K562 (cell line): ENCODE measurements at regions not wholly inside any gene's neighbourhood (a gene's known extent, or its start where the extent isn't known, plus 50 kb on each side); places are given as distances from the start of the nearest gene placed in this dataset.

Experiments
- ATAC-seq: fragments of 200-7000 bp; cut with Tn5 transposase; 3 replicates; pipeline ENCODE4 v1.9.1; 2020; ENCODE audit warnings: moderate library complexity
- BruUV-seq: library from RNA; stranded (reverse); fragments of 400-500 nt; replicated peaks from 2 replicates; lab custom pipeline; 2021; lab: Mats Ljungman, UMichigan
- CTCF ChIA-PET: fragments of 300-600 bp; formaldehyde crosslinking; extraction: SDS; loops from one replicate; lab custom pipeline; 2021; ENCODE audit warnings: low intra/inter-chr PET ratio; lab: Yijun Ruan, JAX
- POLR2A ChIA-PET: fragments of 300-600, 350-650 bp; sonication (Branson Sonifier 250); formaldehyde crosslinking; extraction: SDS; loops from one replicate; lab custom pipeline; 2021; ENCODE audit warnings: antibody characterized with exemption, inconsistent platforms; lab: Yijun Ruan, JAX
- DNase-seq, 4 experiments: peaks; one replicate each; pipeline versions ENCODE4 v3.0.0 to v3.0.0-alpha.2; 2011 to 2018; ENCODE audit warnings: low spot score in 3 of 4, mixed read lengths in 3 of 4; ENCODE audit errors: extremely low read depth in 1 of 4
- FAIRE-seq: peaks from 2 replicates; lab custom pipeline; 2011; peaks lifted over from hg19 to GRCh38; lab: Jason Lieb, UNC
- H2AFZ ChIP-seq: 2 replicates; pipeline ENCODE4 v1.6.0; 2011; ENCODE audit warnings: low read depth, low read length, control low read depth, inconsistent platforms
- H3K27ac ChIP-seq: fragments of 200-600 bp; 3 replicates; pipeline ENCODE4 v1.8.0; 2011; ENCODE audit warnings: low read depth, mild to moderate bottlenecking, control low read depth, inconsistent platforms, low read length, moderate library complexity, mixed read lengths; ENCODE audit errors: extremely low read depth
- H3K27me3 ChIP-seq, 2 experiments: fragments of 300-600 bp in 1 of 2; 2 replicates in 1 of 2; 3 replicates in 1 of 2; pipeline versions ENCODE4 v1.6.0 to v1.8.0; 2011; ENCODE audit warnings: inconsistent platforms in 2 of 2, low read length in 2 of 2, mild to moderate bottlenecking in 1 of 2, mixed read lengths in 1 of 2, moderate library complexity in 1 of 2; ENCODE audit not compliant: control insufficient read depth in 2 of 2, insufficient read depth in 2 of 2
- H3K36me3 ChIP-seq: fragments of 300-600 bp; 3 replicates; pipeline ENCODE4 v1.8.0; 2011; ENCODE audit warnings: mild to moderate bottlenecking, low read length, inconsistent platforms; ENCODE audit not compliant: control insufficient read depth, insufficient read depth
- H3K4me1 ChIP-seq, 2 experiments: fragments of 200-600 bp in 1 of 2; replicated peaks in 1 of 2; 2 replicates in 1 of 2; 3 replicates in 1 of 2; pipeline versions ENCODE4 v1.5.1 to v1.8.0; 2011; ENCODE audit warnings: inconsistent platforms in 2 of 2, low read length in 2 of 2, mild to moderate bottlenecking in 1 of 2, mixed read lengths in 1 of 2, moderate library complexity in 1 of 2; ENCODE audit not compliant: control insufficient read depth in 2 of 2, insufficient read depth in 2 of 2
- H3K4me2 ChIP-seq: 2 replicates; pipeline ENCODE4 v1.6.1; 2011; ENCODE audit warnings: low read length, control low read depth, inconsistent platforms, mixed read lengths; ENCODE audit not compliant: insufficient read depth
- H3K4me3 ChIP-seq: fragments of 200-600 bp; sonication (generic), shearing (Covaris generic); 2 replicates; pipeline ENCODE4 v1.5.1; 2016; ENCODE audit warnings: control low read depth, inconsistent platforms
- H3K79me2 ChIP-seq: fragments of 200-600 bp; 3 replicates; pipeline ENCODE4 v1.8.0; 2011; ENCODE audit warnings: low read length, inconsistent platforms; ENCODE audit not compliant: control insufficient read depth, insufficient read depth
- H3K9ac ChIP-seq, 2 experiments: 2 replicates each; pipeline versions ENCODE4 v1.6.0 to v1.6.1; 2011; ENCODE audit warnings: low read depth in 2 of 2, low read length in 2 of 2, control low read depth in 1 of 2, inconsistent platforms in 1 of 2, mild to moderate bottlenecking in 1 of 2, mixed read lengths in 1 of 2; ENCODE audit not compliant: insufficient read depth in 1 of 2
- H3K9me1 ChIP-seq: one replicate; pipeline ENCODE4 v1.6.0; 2011; ENCODE audit warnings: inconsistent platforms, mild to moderate bottlenecking, low read length, moderate library complexity; ENCODE audit not compliant: control insufficient read depth, insufficient read depth
- H3K9me3 ChIP-seq: replicated peaks from 2 replicates; pipeline ENCODE4 v1.5.1; 2011; ENCODE audit warnings: low read depth, low read length, inconsistent platforms; ENCODE audit not compliant: control insufficient read depth, insufficient read depth
- H4K20me1 ChIP-seq: replicated peaks from 2 replicates; pipeline ENCODE4 v1.6.1; 2011; ENCODE audit warnings: low read length, inconsistent platforms, mixed read lengths; ENCODE audit not compliant: control insufficient read depth, insufficient read depth
- CEBPB ChIP-seq: fragments of 450-650 bp; IDR thresholded peaks from 2 replicates; pipeline ENCODE4 v1.6.1; 2016; ENCODE audit warnings: missing genetic modification characterization, missing compliant biosample characterization
- E4F1 ChIP-seq: fragments of 250-450 bp; sonication (Bioruptor Pico); IDR thresholded peaks from 2 replicates; pipeline ENCODE4 v1.5.0; 2021; ENCODE audit warnings: mild to moderate bottlenecking, borderline replicate concordance
- FOXO4 ChIP-seq: fragments of 450-650 bp; formaldehyde crosslinking; IDR thresholded peaks from 2 replicates; pipeline ENCODE4 v1.4.0; 2020; ENCODE audit warnings: mild to moderate bottlenecking, moderate library complexity
- GTF2F1 ChIP-seq: IDR thresholded peaks from 2 replicates; pipeline ENCODE4 v1.6.1; 2011; ENCODE audit warnings: low read depth, low read length, improper control_type of control experiment
- MCM7 ChIP-seq, 2 experiments: fragments of 450-650 bp; IDR thresholded peaks; 2 replicates each; pipeline ENCODE4 v1.6.1; 2016 to 2018
- MXD1 ChIP-seq: fragments of 250-450 bp; sonication (Bioruptor Pico); IDR thresholded peaks from 2 replicates; pipeline ENCODE4 v1.8.0; 2021; ENCODE audit warnings: borderline replicate concordance, mild to moderate bottlenecking, moderate library complexity; ENCODE audit not compliant: poor library complexity, severe bottlenecking
- PBX2 ChIP-seq, 2 experiments: IDR thresholded peaks in 1 of 2; conservative IDR thresholded peaks in 1 of 2; 2 replicates each; pipeline ENCODE4 v1.6.1; 2016; ENCODE audit warnings: low read depth in 2 of 2, mild to moderate bottlenecking in 1 of 2, missing compliant biosample characterization in 1 of 2, missing genetic modification characterization in 1 of 2, moderate library complexity in 1 of 2
- PRPF4 ChIP-seq: fragments of 200-400 bp; formaldehyde crosslinking; IDR thresholded peaks from one replicate; pipeline ENCODE4 v1.6.1; 2017; ENCODE audit warnings: low read length, low read depth, mild to moderate bottlenecking; ENCODE audit not compliant: insufficient read depth, poor library complexity, severe bottlenecking
- PTTG1 ChIP-seq: fragments of 450-650 bp; IDR thresholded peaks from 2 replicates; pipeline ENCODE4 v1.6.1; 2016; ENCODE audit warnings: low read depth, mild to moderate bottlenecking, missing genetic modification characterization, missing compliant biosample characterization
- RBBP5 ChIP-seq: fragments of 200-600 bp; sonication (generic); IDR thresholded peaks from 2 replicates; pipeline ENCODE4 v1.6.1; 2012; ENCODE audit warnings: borderline replicate concordance, mild to moderate bottlenecking, low read length, control low read depth, inconsistent platforms; ENCODE audit not compliant: insufficient read depth, poor library complexity, severe bottlenecking
- ZNF316 ChIP-seq: fragments of 450-650 bp; IDR thresholded peaks from 2 replicates; pipeline ENCODE4 v1.6.1; 2016
- WGBS: fragments of 100-300 bp; shearing (Covaris generic); methylation state at CpG from one replicate; pipeline ENCODE4 v1.1.6; 2016; ENCODE audit warnings: low coverage, mixed read lengths; ENCODE audit not compliant: insufficient coverage; ENCODE audit errors: missing lambda C conversion rate; 5-methylcytosine and 5-hydroxymethylcytosine counted together
- in situ Hi-C: fragments of 300-500 bp; cut with MboI; formaldehyde crosslinking; loops from 4 replicates; pipeline ENCODE4 v1.15.0; 2018; ENCODE audit warnings: inconsistent platforms, mixed read lengths
- intact Hi-C: fragments of 100-400 bp; cut with micrococcal nuclease; formaldehyde crosslinking; loops from 2 replicates; pipeline ENCODE4 v1.14.2; 2022

- TF ChIP-seq PBX2 (CRISPR knock-in tag; IDR thresholded peaks at IDR 0.05; ENCODE audit: low read depth) (no peak), PBX2 (tag; conservative IDR thresholded peaks at IDR 0.05; ENCODE audit: low read depth) (no peak), MCM7 (IDR thresholded peaks at IDR 0.05) (no peak), PTTG1 (tag) (no peak)
These were observed 1266.2 kb upstream of the CDH18 start (continued) for GRCh38 chr5:21254161-21254560.

- no peak overlapping the region for H3K27ac ChIP-seq
- intact Hi-C loops (no loop called here), in situ Hi-C loops (no loop called here)
- ChIA-PET POLR2A (no interaction called here), CTCF (no interaction called here)
- no peak overlapping the region for H3K4me3 ChIP-seq
- H3K9me3 ChIP-seq = no peaks in the 10 kb centered on the region; the same call in 1 of the 2 replicates
- no peaks in the 10 kb centered on the region for H3K79me2 ChIP-seq
- no TSS peak for BruUV-seq
- no peak overlapping the region for H2AFZ ChIP-seq
- 2% methylated on average over 3 of the region's 3 CpGs for WGBS
- no peak overlapping the region for H3K4me2 ChIP-seq
- no peaks in the 10 kb centered on the region for H3K27me3 ChIP-seq
- no peaks in the 10 kb centered on the region for H3K9me1 ChIP-seq
- ATAC-seq (no peak), DNase-seq (no peak), FAIRE-seq (no peak)
- H3K36me3 ChIP-seq = no peaks in the 10 kb centered on the region
- H3K4me1 ChIP-seq = no peaks in the 10 kb centered on the region
- H4K20me1 ChIP-seq = no peaks in the 10 kb centered on the region
- H3K9ac ChIP-seq = no peak overlapping the region
- TF ChIP-seq ZNF316 = no peak
- TF ChIP-seq CEBPB (tag) = no peak
- no peak for TF ChIP-seq PRPF4
- no peak for TF ChIP-seq MXD1 (CRISPR knock-in tag)
- TF ChIP-seq GTF2F1 = no peak
- no peak for TF ChIP-seq FOXO4 (CRISPR knock-in tag)
- TF ChIP-seq E4F1 = no peak
- TF ChIP-seq RBBP5 = no peak
These were observed 1257.0 kb upstream of the CDH18 start for GRCh38 chr5:21244982-21245381.
